H9 (cell line): ENCODE measurements at regions not wholly inside any gene's neighbourhood (a gene's known extent, or its start where the extent isn't known, plus 50 kb on each side); places are given as distances from the start of the nearest gene placed in this dataset.

Source experiments
- DNase-seq: peaks from one replicate; pipeline ENCODE4 v3.0.0-alpha.2; 2017
- H2AFZ ChIP-seq: one replicate; pipeline ENCODE4 v1.6.1; 2013; ENCODE audit warnings: mild to moderate bottlenecking, low read length, control low read depth, moderate library complexity
- H2AK5ac ChIP-seq: 2 replicates; pipeline ENCODE4 v1.6.1; 2013; ENCODE audit warnings: low read length, control low read depth, mixed read lengths; ENCODE audit not compliant: insufficient read length
- H2BK120ac ChIP-seq: one replicate; pipeline ENCODE4 v1.6.1; 2013; ENCODE audit warnings: low read depth, mild to moderate bottlenecking, low read length, control low read depth, inconsistent platforms; ENCODE audit not compliant: poor library complexity, severe bottlenecking
- H2BK12ac ChIP-seq: 2 replicates; pipeline ENCODE4 v1.6.1; 2013; ENCODE audit warnings: low read length, control low read depth, mixed read lengths, low read depth; ENCODE audit not compliant: insufficient read length
- H2BK15ac ChIP-seq: 2 replicates; pipeline ENCODE4 v1.6.1; 2013; ENCODE audit warnings: low read depth, low read length, control low read depth
- H2BK20ac ChIP-seq: one replicate; pipeline ENCODE4 v1.6.1; 2013; ENCODE audit warnings: low read depth, mild to moderate bottlenecking, low read length, control low read depth, inconsistent platforms; ENCODE audit not compliant: poor library complexity, severe bottlenecking
- H2BK5ac ChIP-seq: 2 replicates; pipeline ENCODE4 v1.6.1; 2013; ENCODE audit warnings: low read length, control low read depth, mixed read lengths; ENCODE audit not compliant: insufficient read length
- H3K14ac ChIP-seq: 2 replicates; pipeline ENCODE4 v1.6.1; 2013; ENCODE audit warnings: low read length, control low read depth; ENCODE audit not compliant: insufficient read depth
- H3K18ac ChIP-seq: 2 replicates; pipeline ENCODE4 v1.6.1; 2013; ENCODE audit warnings: low read depth, mild to moderate bottlenecking, mixed read lengths, low read length, control low read depth; ENCODE audit not compliant: insufficient read length
- H3K23ac ChIP-seq: 2 replicates; pipeline ENCODE4 v1.6.1; 2013; ENCODE audit warnings: low read length, control low read depth, mixed read lengths, low read depth; ENCODE audit not compliant: insufficient read length
- H3K23me2 ChIP-seq: 2 replicates; pipeline ENCODE4 v1.6.1; 2013; ENCODE audit warnings: low read depth, mild to moderate bottlenecking, mixed read lengths, low read length, control low read depth; ENCODE audit not compliant: insufficient read length, poor library complexity, severe bottlenecking
- H3K27ac ChIP-seq: 2 replicates; pipeline ENCODE4 v1.5.1; 2013; ENCODE audit warnings: low read length, control low read depth, mixed read lengths, low read depth; ENCODE audit not compliant: insufficient read length
- H3K27me3 ChIP-seq: 2 replicates; pipeline ENCODE4 v1.6.1; 2013; ENCODE audit warnings: low read length, control low read depth, inconsistent platforms; ENCODE audit not compliant: insufficient read depth
- H3K4ac ChIP-seq: 2 replicates; pipeline ENCODE4 v1.6.1; 2013; ENCODE audit warnings: low read depth, mild to moderate bottlenecking, control low read depth, inconsistent platforms, low read length, moderate library complexity
- H3K4me1 ChIP-seq: 2 replicates; pipeline ENCODE4 v1.6.1; 2013; ENCODE audit warnings: low read length, control low read depth, inconsistent platforms; ENCODE audit not compliant: insufficient read depth
- H3K4me2 ChIP-seq: 2 replicates; pipeline ENCODE4 v1.6.1; 2013; ENCODE audit warnings: low read length, control low read depth, mixed read lengths; ENCODE audit not compliant: insufficient read length, insufficient read depth
- H3K56ac ChIP-seq: 2 replicates; pipeline ENCODE4 v1.6.1; 2013; ENCODE audit warnings: low read depth, mild to moderate bottlenecking, mixed read lengths, low read length, control low read depth; ENCODE audit not compliant: insufficient read length
- H3K79me1 ChIP-seq: 2 replicates; pipeline ENCODE4 v1.6.1; 2013; ENCODE audit warnings: low read depth, mild to moderate bottlenecking, moderate library complexity, low read length, control low read depth, inconsistent platforms; ENCODE audit not compliant: insufficient read depth, poor library complexity, severe bottlenecking
- H3K79me2 ChIP-seq: 2 replicates; pipeline ENCODE4 v1.6.1; 2013; ENCODE audit warnings: low read length, control low read depth, inconsistent platforms; ENCODE audit not compliant: insufficient read depth
- H3K9ac ChIP-seq: 2 replicates; pipeline ENCODE4 v1.6.1; 2013; ENCODE audit warnings: low read length, control low read depth, mixed read lengths; ENCODE audit not compliant: insufficient read length; ENCODE audit errors: extremely low read depth
- H3K9me3 ChIP-seq: one replicate; pipeline ENCODE4 v1.6.1; 2013; ENCODE audit warnings: low read depth, low read length, inconsistent platforms; ENCODE audit not compliant: control insufficient read depth
- H3T11ph ChIP-seq: one replicate; pipeline ENCODE4 v1.6.1; 2013; ENCODE audit warnings: mild to moderate bottlenecking, low read length, control low read depth, inconsistent platforms
- H4K20me1 ChIP-seq: one replicate; pipeline ENCODE4 v1.6.1; 2013; ENCODE audit not compliant: control insufficient read depth, insufficient read length, insufficient read depth
- H4K5ac ChIP-seq: 2 replicates; pipeline ENCODE4 v1.6.1; 2013; ENCODE audit warnings: low read depth, mild to moderate bottlenecking, mixed read lengths, low read length, control low read depth; ENCODE audit not compliant: insufficient read length
- H4K8ac ChIP-seq: replicated peaks from 2 replicates; pipeline ENCODE4 v1.6.1; 2013; ENCODE audit warnings: low read length, control low read depth, mixed read lengths, low read depth; ENCODE audit not compliant: insufficient read length
- H4K91ac ChIP-seq: 2 replicates; pipeline ENCODE4 v1.6.1; 2013; ENCODE audit warnings: low read depth, mild to moderate bottlenecking, moderate library complexity, mixed read lengths, low read length, control low read depth; ENCODE audit not compliant: insufficient read length
- H3K27ac Mint-ChIP-seq, 3 experiments: 2 replicates in 2 of 3; 3 replicates in 1 of 3; pipeline ENCODE4 v1.8.0; 2020 to 2021; ENCODE audit warnings: mixed read lengths in 3 of 3, mild to moderate bottlenecking in 1 of 3, moderate library complexity in 1 of 3
- H3K27me3 Mint-ChIP-seq: 2 replicates; pipeline ENCODE4 v1.8.0; 2021; ENCODE audit warnings: low read depth, mild to moderate bottlenecking, moderate library complexity, mixed read lengths
- H3K36me3 Mint-ChIP-seq, 3 experiments: 2 replicates in 2 of 3; 3 replicates in 1 of 3; pipeline ENCODE4 v1.8.0; 2020 to 2021; ENCODE audit warnings: low read depth in 3 of 3, mixed read lengths in 3 of 3; ENCODE audit not compliant: insufficient read depth in 1 of 3
- H3K4me1 Mint-ChIP-seq, 2 experiments: 2 replicates each; pipeline ENCODE4 v1.8.0; 2020; ENCODE audit warnings: mixed read lengths in 2 of 2
- H3K4me3 Mint-ChIP-seq, 2 experiments: 2 replicates in 1 of 2; 3 replicates in 1 of 2; pipeline ENCODE4 v1.8.0; 2020 to 2021; ENCODE audit warnings: mild to moderate bottlenecking in 2 of 2, mixed read lengths in 2 of 2, moderate library complexity in 1 of 2
- H3K9me3 Mint-ChIP-seq, 2 experiments: 2 replicates in 1 of 2; 3 replicates in 1 of 2; pipeline ENCODE4 v1.8.0; 2020; ENCODE audit warnings: mild to moderate bottlenecking in 2 of 2, mixed read lengths in 2 of 2, moderate library complexity in 1 of 2
- WGBS: extraction: QIAGEN DNeasy Blood & Tissue Kit; methylation state at CpG from one replicate; pipeline ENCODE4 v1.1.7; 2013; ENCODE audit warnings: missing lambda C conversion rate, low lambda C conversion rate, mixed read lengths; ENCODE audit not compliant: insufficient read length; ENCODE audit errors: extremely low coverage; 5-methylcytosine and 5-hydroxymethylcytosine counted together
- TF ChIP-seq, protein P1 (sequence below): fragments of 200-600 bp; sonication (generic); conservative IDR thresholded peaks from 3 replicates; pipeline ENCODE4 v1.8.0; 2021; ENCODE audit warnings: antibody characterized with exemption, mild to moderate bottlenecking

- Histone ChIP-seq H3K9ac (no peak overlapping the region), H4K5ac (no peak overlapping the region), H3K27ac (no peak overlapping the region), H3K79me2 (no peaks in the 10 kb centered on the region), H3K14ac (no peak overlapping the region), H3K23ac (no peak overlapping the region), H3K4ac (no peak overlapping the region), H2AK5ac (no peak overlapping the region), H2AFZ (no peak overlapping the region), H3K56ac (no peak overlapping the region), H2BK5ac (no peak overlapping the region), H3K4me2 (no peak overlapping the region), H3T11ph (no peak overlapping the region), H3K79me1 (no peaks in the 10 kb centered on the region), H2BK20ac (no peak overlapping the region), H2BK15ac (no peak overlapping the region), H4K8ac (no peak overlapping the region), H3K4me1 (no peaks in the 10 kb centered on the region), H3K18ac (no peak overlapping the region), H3K23me2 (no peaks in the 10 kb centered on the region), H3K9me3 (no peaks in the 10 kb centered on the region), H2BK12ac (no peak overlapping the region), H2BK120ac (no peak overlapping the region), H4K91ac (no peak overlapping the region), H3K27me3 (no peaks in the 10 kb centered on the region), H4K20me1 (no peaks in the 10 kb centered on the region)
- WGBS = no CpG with 5 or more reads among the region's 4 CpGs
- H3K36me3 Mint-ChIP-seq = no peaks in the 10 kb centered on the region
- peak; percentile 36 for DNase-seq
- H3K27ac Mint-ChIP-seq = peak overlapping the region in 1 of 3 experiments; percentile 53; a peak in 1 of 7 replicates
- TF ChIP-seq, protein P1, sequence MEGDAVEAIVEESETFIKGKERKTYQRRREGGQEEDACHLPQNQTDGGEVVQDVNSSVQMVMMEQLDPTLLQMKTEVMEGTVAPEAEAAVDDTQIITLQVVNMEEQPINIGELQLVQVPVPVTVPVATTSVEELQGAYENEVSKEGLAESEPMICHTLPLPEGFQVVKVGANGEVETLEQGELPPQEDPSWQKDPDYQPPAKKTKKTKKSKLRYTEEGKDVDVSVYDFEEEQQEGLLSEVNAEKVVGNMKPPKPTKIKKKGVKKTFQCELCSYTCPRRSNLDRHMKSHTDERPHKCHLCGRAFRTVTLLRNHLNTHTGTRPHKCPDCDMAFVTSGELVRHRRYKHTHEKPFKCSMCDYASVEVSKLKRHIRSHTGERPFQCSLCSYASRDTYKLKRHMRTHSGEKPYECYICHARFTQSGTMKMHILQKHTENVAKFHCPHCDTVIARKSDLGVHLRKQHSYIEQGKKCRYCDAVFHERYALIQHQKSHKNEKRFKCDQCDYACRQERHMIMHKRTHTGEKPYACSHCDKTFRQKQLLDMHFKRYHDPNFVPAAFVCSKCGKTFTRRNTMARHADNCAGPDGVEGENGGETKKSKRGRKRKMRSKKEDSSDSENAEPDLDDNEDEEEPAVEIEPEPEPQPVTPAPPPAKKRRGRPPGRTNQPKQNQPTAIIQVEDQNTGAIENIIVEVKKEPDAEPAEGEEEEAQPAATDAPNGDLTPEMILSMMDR = no peak
- no peaks in the 10 kb centered on the region for H3K9me3 Mint-ChIP-seq
- H3K4me3 Mint-ChIP-seq = no peak overlapping the region
- peaks cover 10 to 11% of the 10 kb centered on the region in 2 experiments for H3K4me1 Mint-ChIP-seq
- H3K27me3 Mint-ChIP-seq = no peaks in the 10 kb centered on the region
Measured at GRCh38 chr18:70621710-70622109, 332.9 kb downstream of the SOCS6 start.
